HG03469 (cell line): ENCODE measurements at regions not wholly inside any gene's neighbourhood (a gene's known extent, or its start where the extent isn't known, plus 50 kb on each side); places are given as distances from the start of the nearest gene placed in this dataset.
"Not testable (repeated sequence)": the region's sequence is repeated elsewhere in the genome, so short reads cannot be mapped to it uniquely, and the experiment has no call there.

Source experiments
- ATAC-seq: cut with Tn5 transposase; IDR thresholded peaks from one replicate; pipeline ENCODE4 v1.9.1; 2021; ENCODE audit warnings: mild to moderate bottlenecking, moderate library complexity, moderate number of reproducible peaks; ENCODE audit not compliant: unreplicated experiment

- no peak for ATAC-seq
Measured at GRCh38 chr12:4158306-4158705, 115.3 kb upstream of the CCND2 start.

- no peak for ATAC-seq
Measured at GRCh38 chr12:4157122-4157521, 116.4 kb upstream of the CCND2 start.

- no peak for ATAC-seq
Measured at GRCh38 chr12:4156317-4156716, 117.2 kb upstream of the CCND2 start.

GRCh38 chr12:4154672-4155225 lies 118.8 kb upstream of the CCND2 start:
- no peak for ATAC-seq

GRCh38 chr12:4153343-4153892 lies 120.1 kb upstream of the CCND2 start:
- peak; percentile 38 for ATAC-seq

- no peak for ATAC-seq
Measured at GRCh38 chr12:4152145-4152795, 121.3 kb upstream of the CCND2 start.

GRCh38 chr12:4151362-4152121 lies 122.0 kb upstream of the CCND2 start:
- ATAC-seq = no peak

- ATAC-seq = not testable (repeated sequence)
Measured at GRCh38 chr12:4150355-4150754, 123.2 kb upstream of the CCND2 start.

GRCh38 chr12:4148418-4149056 lies 125.0 kb upstream of the CCND2 start:
- peak; percentile 40 for ATAC-seq

GRCh38 chr12:4147031-4147481 lies 126.5 kb upstream of the CCND2 start:
- no peak for ATAC-seq

GRCh38 chr12:4145990-4146859 lies 127.3 kb upstream of the CCND2 start:
- no peak for ATAC-seq

- no peak for ATAC-seq
Measured at GRCh38 chr12:4144676-4145075, 128.9 kb upstream of the CCND2 start.

- ATAC-seq = no peak
Measured at GRCh38 chr12:4143896-4144295, 129.7 kb upstream of the CCND2 start.

GRCh38 chr12:4141348-4142270 lies 132.0 kb upstream of the CCND2 start:
- no peak for ATAC-seq

- no peak for ATAC-seq
Measured at GRCh38 chr12:4140581-4141301, 132.8 kb upstream of the CCND2 start.

- ATAC-seq = no peak
Measured at GRCh38 chr12:4139191-4139590, 134.4 kb upstream of the CCND2 start.

- not testable (repeated sequence) for ATAC-seq
Measured at GRCh38 chr12:4138532-4138931, 135.0 kb upstream of the CCND2 start.

- no peak for ATAC-seq
Measured at GRCh38 chr12:4138051-4138450, 135.5 kb upstream of the CCND2 start.

GRCh38 chr12:4137441-4137840 lies 136.1 kb upstream of the CCND2 start:
- no peak for ATAC-seq
